Vagina (tissue), 2 donors: ENCODE measurements at regions not wholly inside any gene's neighbourhood (a gene's known extent, or its start where the extent isn't known, plus 50 kb on each side); places are given as distances from the start of the nearest gene placed in this dataset.

Experiments
- CTCF ChIP-seq, 3 experiments: fragments of 450-650 bp in 2 of 3; fragments of 200-600 bp in 1 of 3; sonication (generic) in 1 of 3; IDR thresholded peaks; one replicate each; pipeline ENCODE4 v1.5.1; 2017 to 2019; ENCODE audit warnings: antibody characterized with exemption in 3 of 3, mild to moderate bottlenecking in 2 of 3, moderate library complexity in 2 of 3
- POLR2A ChIP-seq, 2 donors: fragments of 450-650 bp; IDR thresholded peaks; one replicate each; pipeline ENCODE4 v1.6.1; 2017; ENCODE audit warnings: antibody characterized with exemption in 2 of 2, mild to moderate bottlenecking in 2 of 2, moderate library complexity in 2 of 2

- TF ChIP-seq CTCF (IDR thresholded peaks at IDR 0.05): no peak
- no peak for TF ChIP-seq POLR2A (IDR thresholded peaks at IDR 0.05)
Observed at GRCh38 chr13:59587030-59587429, 576.7 kb downstream of the DIAPH3 start.
